Inflammatory macrophage treated with lipopolysaccharide for 1 hour (primary cell): ENCODE measurements at regions not wholly inside any gene's neighbourhood (a gene's known extent, or its start where the extent isn't known, plus 50 kb on each side); places are given as distances from the start of the nearest gene placed in this dataset.
A peak's percentile ranks its signal among the peaks of the same experiment; 100 is the strongest.
"Not testable (repeated sequence)": the region's sequence is repeated elsewhere in the genome, so short reads cannot be mapped to it uniquely, and the experiment has no call there.

Source experiments
- DNase-seq, 2 donors: peaks; one replicate each; pipeline ENCODE4 v3.0.0-alpha.2; 2020 to 2022

DNA sequence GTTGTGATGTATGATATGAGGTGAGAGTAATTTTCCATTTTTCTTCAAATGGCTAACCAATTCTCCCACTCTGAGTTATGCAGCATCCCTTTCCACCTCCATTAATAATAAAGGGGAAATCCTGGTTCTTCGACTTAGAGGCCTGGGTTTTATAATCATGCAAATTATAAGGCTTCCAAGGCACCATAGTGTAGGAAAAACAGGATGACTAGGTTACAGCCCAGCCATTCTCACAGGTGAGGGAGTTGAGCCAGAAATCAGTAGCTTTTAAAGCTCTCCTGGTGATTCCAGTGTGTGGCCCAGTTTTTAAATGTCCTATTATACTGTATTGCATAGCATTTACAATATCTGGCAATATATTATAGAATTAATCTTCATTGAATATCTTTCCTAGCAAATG is 203.1 kb downstream of the ARHGEF9 start:
- DNase-seq, result no peak

DNA sequence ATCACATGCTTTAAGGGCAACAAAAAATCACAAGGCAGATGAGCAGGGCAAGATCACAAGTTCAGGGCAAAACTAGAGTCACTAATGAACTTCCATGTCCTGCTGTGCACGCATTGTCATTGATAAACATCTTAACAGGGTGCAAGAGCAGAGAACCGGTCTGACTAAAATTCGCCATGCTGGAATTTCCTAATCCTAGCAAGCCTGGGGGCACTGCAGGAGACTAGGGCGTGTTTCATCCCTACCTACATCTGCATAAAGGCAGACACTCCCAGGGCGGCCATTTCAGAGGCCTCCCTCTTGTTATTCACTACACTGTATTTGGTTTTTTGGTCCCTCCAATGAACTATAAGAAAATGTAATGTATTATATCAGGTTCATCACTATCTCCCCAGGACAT is 203.6 kb downstream of the ARHGEF9 start:
- no peak for DNase-seq

DNA sequence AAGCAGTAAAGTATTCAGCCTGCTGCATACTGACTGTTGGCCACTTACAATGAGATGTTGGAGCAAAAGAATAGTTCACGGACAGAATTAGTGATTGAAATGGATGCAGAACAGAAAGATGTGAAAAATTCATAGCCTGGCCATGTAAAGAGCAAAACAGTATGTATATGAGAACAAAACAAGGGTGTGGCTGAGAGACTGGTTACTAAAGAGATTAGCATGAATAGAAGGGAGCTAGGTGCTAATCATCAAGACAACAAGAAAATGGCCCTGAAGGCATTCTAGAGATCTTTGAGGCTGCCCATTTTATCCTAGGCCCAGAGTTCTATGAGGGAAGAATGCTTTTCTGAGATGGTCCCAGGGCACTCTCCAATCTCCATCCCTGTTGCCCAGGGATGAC is 208.5 kb downstream of the ARHGEF9 start:
- DNase-seq, result no peak

DNA sequence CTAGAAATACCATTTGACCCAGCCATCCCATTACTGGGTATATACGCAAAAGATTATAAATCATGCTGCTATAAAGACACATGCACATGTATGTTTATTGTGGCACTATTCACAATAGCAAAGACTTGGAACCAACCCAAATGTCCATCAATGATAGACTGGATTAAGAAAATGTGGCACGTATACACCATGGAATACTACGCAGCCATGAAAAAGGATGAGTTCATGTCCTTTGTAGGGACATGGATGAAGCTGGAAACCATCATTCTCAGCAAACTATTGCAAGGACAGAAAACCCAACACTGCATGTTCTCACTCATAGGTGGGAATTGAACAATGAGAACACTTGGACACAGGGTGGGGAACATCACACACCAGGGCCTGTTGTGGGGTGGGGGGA is 209.3 kb downstream of the ARHGEF9 start:
- DNase-seq, result not testable (repeated sequence)

DNA sequence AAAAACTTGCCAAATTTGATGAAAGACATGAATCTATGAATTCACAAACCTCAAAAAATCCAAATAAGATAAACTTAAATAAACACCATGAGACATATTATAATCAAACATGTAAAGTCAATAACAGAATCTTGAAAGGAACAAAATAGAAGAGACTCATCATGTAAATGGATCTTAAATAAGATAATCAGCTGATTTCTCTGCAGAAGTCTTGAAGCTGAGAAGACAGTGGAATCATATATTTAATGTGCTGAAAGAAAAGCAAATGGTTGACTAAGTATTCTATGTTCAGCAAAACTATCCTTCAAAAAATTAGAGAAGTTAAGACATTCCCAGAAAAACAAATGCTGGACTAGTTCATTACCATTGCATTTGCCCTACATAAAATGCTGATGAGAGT is 215.7 kb upstream of the SPIN4 start:
- no peak for DNase-seq

DNA sequence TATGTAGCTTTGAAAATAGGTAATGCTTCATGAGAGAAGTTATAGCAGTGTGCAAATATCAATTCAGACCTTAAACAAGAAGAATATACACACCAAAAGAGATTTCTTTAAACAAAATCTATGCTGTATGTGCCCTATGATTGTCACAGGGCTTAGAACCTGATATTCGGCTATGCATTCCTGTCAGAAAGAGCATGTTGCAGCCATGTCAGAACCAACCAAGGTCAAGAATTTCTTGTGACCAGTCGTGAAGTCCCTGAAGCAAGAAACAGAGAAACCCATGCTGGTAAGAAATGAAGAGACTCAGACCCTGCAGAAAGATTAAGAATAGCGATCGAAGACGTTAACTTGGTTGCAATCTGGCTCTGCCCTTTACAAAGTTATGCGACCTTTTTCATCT is 210.3 kb upstream of the SPIN4 start:
- DNase-seq, result no peak

DNA sequence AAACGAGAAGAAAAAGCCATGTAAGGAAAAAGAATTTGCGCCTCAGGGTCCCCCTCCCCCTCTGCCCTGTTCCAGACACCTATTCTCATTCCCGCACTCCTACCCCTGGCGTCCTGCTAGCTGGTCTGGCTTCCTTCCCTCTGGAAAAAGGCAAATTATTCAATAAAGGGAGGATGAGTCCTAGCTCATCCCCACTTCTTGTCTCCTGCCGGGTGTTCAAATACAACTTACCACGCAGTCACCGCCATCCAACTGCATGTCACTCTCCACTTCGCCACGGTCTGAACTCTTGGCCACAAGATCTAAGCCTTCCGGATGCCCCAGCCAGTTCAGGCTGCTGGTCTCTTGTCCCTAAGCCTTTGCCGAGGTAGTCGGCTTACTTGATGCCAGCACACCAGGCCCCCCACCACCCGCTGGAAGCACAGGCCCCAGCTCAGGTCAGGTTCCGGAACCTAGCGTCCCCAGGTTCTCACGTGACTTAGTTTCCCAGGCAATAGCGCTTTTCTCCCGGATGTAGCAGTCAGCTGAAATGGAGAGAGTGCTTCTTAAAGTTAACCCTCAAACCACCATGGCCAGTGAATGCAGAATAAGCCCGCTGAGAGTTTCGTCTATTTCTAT is 209.6 kb upstream of the SPIN4 start:
- DNase-seq, result peak; percentile 33 to 38

DNA sequence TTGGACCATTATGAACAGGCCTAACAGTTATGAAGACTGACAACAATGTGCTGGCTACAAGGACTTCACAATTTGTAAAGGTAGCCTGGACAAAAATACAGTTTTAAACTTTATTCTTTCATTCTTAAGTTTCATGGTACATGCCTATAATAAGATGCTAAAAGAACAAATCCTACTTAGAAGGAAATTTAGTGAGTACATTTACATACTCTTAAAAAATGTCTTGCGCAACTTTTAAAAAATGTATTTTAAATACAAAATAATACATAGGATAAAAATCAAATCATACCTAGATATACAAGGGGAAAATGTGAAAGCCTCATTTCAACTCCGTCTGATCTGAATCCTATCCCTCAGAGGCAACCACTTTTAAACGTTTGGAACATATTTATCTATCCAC is 200.7 kb upstream of the SPIN4 start:
- DNase-seq, result no peak

DNA sequence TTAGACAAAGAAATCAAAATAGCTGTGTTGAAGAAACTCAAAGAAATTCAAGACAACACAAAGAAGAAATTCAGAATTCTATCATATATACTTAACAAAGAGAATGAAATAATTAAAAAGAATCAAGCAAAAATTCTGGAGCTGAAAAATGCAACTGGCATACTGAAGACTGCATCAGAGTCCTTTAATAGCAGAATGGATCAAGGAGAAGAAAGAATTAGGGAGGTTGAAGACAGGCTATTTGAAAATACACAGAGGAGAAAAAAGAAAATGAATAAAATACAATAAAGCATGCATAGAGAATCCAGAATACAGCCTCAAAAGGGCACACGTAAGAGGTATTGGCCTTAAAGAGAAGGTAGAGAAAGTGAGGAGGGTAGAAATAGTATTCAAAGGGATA is 179.5 kb upstream of the SPIN4 start:
- DNase-seq, result no peak

DNA sequence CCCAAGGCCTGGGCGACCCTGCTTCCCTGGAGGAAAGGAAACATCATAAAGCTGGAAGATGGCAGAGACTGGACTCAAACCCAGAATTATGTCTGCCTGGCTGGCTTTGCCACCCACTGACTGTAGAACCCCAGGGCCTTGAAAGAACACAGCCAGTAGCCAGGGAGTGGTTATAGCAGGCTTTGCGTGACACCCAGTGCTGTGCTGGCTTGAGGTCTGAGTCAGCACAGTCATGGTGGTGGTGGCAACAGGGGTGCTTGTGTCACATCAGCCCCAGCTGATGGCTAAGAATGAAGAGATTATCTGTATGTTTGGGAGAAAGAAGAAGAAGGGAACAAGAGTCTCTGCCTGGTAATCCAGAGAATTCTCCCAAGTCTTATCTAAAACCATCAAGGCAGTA is 178.8 kb upstream of the SPIN4 start:
- DNase-seq, result no peak

DNA sequence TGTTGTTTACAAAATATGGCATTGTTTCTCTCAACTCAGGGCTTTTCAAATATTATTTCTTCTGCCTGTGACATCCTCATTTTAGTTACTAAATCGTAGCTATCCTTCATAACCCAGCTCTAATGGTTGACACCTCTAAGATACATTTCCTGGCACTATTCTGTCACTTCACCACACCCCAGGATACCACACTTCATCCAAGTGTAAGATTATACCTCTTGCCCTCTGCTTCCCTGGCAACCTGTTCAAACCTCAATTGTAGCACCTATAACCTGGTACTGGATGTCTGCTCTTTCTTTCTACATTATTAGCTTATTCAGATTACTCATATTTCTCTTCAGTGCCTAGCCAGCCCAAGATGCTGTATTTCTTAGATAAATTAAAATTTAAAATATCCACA is 175.7 kb upstream of the SPIN4 start:
- no peak for DNase-seq

DNA sequence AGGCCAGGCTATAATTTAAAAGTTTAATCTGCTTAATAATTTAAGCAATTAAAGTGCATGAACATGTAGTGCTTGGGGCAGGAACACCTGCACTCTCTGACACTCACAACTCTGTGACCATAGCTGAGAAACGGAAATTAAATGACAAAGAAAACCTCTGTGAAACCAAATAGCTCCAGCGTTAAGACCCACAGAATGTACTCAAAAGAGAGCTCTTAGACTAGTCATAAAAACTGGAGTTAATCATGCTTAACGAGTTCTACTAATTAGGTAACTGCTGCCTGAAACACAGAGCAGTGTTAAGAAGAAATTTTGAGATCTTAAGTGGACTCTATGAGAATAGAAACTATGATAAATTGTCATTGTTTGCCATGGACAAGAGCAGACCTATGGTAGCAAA is 174.4 kb upstream of the SPIN4 start:
- no peak for DNase-seq

DNA sequence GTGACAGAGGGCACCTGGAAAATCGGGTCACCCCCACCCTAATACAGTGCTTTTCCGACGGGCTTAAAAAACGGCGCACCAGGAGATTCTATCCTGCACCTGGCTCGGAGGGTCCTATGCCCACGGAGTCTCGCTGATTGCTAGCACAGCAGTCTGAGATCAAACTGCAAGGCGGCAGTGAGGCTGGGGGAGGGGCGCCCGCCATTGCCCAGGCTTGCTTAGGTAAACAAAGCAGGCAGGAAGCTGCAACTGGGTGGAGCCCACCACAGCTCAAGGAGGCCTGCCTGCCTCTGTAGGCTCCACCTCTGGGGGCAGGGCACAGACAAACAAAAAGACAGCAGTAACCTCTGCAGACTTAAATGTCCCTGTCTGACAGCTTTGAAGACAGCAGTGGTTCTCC is 168.2 kb upstream of the SPIN4 start:
- DNase-seq, result not testable (repeated sequence)

DNA sequence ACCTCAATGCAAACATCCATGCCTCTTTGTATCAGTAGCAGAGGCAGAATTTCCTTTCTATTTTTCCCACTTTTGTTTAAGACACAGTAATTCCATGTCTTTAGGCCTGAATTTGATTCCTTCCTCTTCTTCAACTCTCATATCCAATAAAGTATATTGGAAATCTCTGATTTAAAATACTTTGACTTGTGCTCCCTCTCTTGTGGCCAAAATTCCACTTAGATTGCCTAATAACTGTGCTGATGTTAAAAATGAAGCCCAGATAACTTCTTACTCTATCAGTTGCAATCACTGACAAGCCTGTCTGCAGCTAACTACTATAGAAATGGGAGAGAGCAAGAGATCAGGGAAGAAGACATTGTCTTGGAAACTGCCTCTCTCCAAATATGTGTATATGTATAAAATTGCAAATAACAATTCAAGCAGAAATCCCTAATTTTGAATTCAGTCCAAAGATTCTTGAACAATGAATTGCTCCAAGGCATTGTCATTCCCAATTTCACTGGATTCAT is 163.5 kb upstream of the SPIN4 start:
- no peak for DNase-seq

DNA sequence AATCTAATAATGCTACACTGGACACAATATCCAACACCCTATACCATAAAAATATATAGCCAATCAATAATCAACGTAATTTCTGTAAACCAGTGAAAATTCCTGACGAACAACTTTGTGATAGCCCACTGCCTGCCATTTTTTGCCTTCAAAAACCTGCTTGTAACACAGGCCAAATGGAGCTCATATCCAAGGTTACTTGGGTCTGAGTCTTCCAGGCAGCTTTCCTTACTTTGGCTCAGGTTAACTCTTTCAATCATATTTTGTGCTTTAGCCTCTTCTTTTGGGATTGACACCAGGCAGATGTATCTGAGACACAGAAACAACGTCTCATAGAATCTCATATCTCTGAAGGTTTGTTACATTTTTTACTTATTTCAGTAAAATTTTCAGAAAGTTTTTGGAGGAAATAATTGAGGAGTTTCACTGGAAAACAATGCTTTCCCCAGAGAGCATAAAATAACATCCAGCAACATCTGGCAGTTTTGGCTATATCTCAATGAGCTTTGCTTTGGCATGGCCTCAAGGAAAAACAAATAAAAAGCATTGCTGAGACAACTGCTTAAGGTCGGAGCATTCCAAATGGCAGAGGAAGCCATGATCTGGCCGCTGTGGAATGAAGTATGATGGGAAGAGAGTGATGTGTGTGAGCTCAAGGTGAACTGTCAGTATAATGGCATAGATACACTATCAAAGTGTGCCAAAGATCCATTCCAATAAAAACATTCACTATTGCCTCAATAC is 162.9 kb upstream of the SPIN4 start:
- no peak for DNase-seq

DNA sequence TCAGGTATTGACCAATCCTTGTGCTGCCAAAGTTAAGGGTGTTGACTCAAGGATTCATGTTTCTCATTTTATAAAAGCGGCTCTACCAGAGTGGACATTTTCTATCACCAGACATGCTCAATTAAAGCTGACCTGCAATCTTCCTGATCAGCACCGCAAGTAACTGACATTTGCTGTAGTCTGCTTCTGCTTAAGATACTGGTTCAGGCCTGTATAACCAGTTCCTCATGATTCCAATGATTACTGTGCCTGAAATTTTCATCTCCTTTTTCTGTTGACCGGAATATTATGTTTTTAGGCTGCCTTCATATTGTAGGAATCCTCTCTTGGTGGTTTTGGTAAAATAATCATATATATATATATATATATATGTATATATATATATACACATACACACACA is 160.2 kb upstream of the SPIN4 start:
- DNase-seq, result no peak

DNA sequence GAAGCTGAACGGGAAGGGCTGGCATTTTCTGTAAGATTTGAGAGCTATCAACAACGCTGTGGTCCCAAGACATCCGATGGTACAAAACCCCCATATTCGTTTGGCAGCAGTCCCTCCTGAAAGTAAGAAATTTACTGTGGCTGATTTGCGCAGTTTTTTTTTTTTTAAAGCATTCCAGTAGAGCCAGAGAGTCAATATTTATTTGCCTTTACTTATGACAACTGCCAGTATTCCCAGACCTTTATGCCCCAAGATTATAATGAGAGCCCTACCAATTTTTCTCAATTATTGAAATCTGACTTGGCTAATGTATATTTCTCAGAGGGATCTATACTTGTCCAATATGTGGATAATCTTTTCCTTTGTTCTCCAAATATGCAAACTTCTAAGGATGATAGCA is 157.5 kb upstream of the SPIN4 start:
- DNase-seq, result no peak

DNA sequence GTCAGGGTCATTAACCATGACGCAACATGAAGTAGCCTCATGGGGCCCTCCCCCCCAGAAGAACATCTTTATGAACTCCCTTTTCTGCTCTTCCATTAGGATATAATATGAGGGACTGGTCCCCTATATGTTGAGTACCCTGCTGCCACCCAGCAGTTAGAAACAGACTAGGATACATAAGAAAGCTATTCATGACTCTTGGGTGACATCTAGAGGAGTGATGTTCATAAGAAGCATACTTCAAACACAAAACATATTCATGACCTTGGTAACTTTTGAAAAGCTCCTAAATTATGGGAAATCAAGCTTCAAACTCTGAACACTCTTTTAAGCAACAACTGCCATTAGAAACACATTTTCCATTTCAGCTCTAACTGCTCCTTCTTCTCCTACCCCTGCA is 155.2 kb upstream of the SPIN4 start:
- peak; percentile 0 to 8 for DNase-seq

DNA sequence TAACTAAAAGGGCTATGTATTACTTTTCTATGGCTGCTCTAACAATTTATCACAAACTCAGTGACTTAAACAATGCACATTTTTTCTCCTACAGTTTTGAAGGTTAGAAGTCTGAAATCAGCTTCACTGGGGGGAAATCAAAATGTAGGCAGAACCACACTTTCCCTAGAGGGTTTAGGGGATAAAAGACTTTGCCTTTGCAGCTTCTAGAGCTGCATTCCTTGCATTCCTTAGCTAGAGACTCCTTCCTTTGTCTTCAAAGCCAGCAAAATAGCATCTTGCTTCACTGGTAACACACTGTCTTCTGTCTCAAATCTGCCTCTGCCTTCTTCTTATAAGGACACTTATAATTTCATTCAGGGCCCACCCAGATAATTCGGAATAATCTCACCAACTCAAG is 152.4 kb upstream of the SPIN4 start:
- no peak for DNase-seq

DNA sequence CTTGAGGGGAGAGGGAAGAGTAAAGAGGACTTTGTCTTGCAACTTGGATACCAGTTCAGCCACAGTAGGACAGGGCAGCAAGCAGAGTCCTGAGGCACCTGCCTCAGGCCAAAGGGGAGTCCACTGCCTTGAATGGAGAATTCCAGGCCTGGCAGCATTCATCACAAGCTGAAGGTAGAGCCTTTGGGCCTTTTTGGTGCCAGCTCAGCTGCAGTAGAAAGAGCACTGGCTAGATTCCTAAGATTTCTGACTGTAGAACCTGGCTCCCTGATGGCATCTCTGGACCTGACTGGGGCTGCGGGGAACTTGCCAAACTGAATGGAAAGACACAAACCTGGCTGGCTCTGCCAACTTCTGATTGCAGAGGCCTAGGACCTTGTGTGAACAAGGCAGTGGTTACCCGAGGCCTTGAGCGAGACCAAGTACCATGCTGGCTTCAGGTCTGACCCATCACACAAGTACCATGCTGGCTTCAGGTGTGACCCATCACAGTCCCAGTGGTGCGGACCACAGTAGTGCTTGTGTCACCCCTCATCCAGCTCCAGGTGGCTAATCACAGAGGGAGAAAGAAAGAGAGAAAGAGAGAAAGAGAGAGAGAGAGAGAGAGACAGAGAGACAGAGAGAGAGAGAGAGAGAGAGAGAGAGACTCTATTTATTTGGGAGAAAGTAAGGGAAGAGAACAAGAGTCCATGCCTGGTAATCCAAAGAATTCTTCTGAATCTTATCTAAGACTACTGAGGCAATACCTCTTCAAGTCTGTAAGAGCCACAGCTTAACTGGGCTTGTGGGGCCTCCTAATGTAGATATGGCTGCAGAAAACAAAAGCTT is 137.6 kb upstream of the SPIN4 start:
- no peak for DNase-seq

DNA sequence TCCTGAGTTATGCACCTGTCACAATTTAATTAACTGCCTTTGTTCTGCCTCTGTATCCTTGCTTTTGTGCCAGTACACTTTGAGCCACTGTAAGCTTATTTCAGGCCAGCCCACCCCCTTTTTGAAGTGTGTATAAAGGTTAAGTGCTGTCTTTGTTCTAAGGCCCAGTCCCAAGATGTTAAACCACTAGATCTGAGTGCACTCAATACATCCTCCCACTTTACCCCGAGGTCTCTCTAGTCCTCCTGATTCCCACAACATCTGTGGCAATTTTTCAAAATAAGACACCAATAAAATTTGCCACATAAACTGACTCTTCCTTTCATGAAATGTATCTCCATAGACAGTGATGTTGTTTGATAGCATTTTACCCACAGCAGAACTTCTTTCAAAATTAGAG is 124.1 kb upstream of the SPIN4 start:
- no peak for DNase-seq

DNA sequence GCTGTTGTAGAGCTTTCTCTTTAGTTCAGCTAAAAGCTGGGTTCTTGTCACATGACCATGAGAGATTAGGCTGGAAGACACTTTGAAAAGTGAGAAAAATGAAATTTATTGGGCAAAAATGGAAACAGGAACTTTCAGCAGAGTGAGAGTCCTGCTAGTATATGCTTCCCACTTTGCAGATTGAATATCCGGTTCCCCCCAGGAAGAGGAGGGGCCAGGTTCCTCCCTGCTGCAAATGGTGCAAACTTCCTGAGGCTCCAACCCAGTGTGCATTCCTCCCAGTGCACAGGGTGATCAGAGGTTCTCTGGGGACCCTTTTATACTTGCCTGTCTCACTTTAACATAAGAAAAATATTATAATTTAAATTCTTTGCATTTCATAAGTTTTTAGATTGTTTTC is 119.9 kb upstream of the SPIN4 start:
- DNase-seq, result no peak

DNA sequence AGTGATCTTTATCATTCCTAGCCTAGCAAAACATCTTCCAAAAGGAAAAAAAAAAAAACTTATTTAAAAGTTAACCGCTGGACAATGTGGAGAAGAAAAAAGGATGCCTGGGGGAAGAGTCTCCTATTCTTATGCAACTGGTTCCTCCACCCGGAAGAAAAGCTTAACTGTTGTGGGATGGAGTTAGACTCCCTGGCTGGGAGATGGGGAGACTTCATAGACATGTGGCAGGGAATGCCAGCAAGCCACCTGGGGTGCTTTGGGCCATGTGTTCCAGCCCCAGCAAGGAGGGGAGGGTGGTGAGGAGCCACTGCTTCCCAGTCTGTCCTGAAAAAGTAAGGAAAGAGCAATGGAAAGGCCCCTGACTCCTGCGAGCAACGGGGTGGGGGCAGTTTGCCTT is 119.4 kb upstream of the SPIN4 start:
- no peak for DNase-seq

DNA sequence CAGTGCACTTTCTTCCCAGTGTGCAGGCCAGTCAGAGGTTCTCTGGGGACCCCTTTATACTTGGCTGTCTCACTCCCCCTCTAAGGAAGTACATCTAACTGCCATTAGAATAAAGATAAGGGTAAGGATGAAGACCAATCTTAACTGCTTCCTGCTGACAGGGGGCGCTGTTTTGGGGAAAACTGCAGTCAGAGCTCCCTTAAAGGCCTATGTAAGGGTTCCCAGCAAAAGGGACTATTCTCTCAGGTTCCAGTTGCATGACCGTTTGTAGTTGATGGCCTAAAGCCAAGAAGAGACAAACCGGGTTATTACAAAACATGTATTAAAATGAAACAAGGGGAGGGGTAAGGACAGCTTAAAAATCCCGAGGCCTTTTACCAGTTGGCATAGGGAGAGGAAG is 115.6 kb upstream of the SPIN4 start:
- DNase-seq, result no peak
